ENCODE measurements at regions not wholly inside any gene's neighbourhood (a gene's known extent, or its start where the extent isn't known, plus 50 kb on each side); places are given as distances from the start of the nearest gene placed in this dataset.
A peak's percentile ranks its signal among the peaks of the same experiment; 100 is the strongest.

GRCh38 chr11:95608093-95608492 is 181.5 kb downstream of the FAM76B start:
- Mint-ChIP-seq H3K27ac (peak overlapping the region in 2 of 3 experiments; percentile 1 to 58; a peak in 4 of 7 replicates), H3K4me1 (peaks cover 18 to 19% of the 10 kb centered on the region in 2 experiments), H3K27me3 (ENCODE audit: low read depth) (no peaks in the 10 kb centered on the region), H3K4me3 (no peak overlapping the region), H3K36me3 (ENCODE audit: insufficient read depth in 1 of 3, low read depth in 3 of 3) (no peaks in the 10 kb centered on the region; a peak in 1 of 7 replicates), H3K9me3 (no peaks in the 10 kb centered on the region)
- H2BK120ac ChIP-seq (ENCODE audit: low read depth, low read length, poor library complexity, severe bottlenecking): no peak overlapping the region
- H3K23me2 ChIP-seq (ENCODE audit: insufficient read length, low read depth, low read length, poor library complexity, severe bottlenecking): no peaks in the 10 kb centered on the region
- no peaks in the 10 kb centered on the region for H3K79me2 ChIP-seq (ENCODE audit: insufficient read depth, low read length)
- H3K27ac ChIP-seq (ENCODE audit: insufficient read length, low read depth, low read length): no peak overlapping the region
- H3K56ac ChIP-seq (ENCODE audit: insufficient read length, low read depth, low read length): no peak overlapping the region
- no peak overlapping the region for H3K4me2 ChIP-seq (ENCODE audit: insufficient read depth, insufficient read length, low read length)
- H2BK5ac ChIP-seq (ENCODE audit: insufficient read length, low read length): no peak overlapping the region
- no peak overlapping the region for H3T11ph ChIP-seq (ENCODE audit: low read length)
- H2BK15ac ChIP-seq (ENCODE audit: low read depth, low read length): no peak overlapping the region
- H3K4ac ChIP-seq (ENCODE audit: low read depth, low read length): no peak overlapping the region
- H3K9me3 ChIP-seq (ENCODE audit: control insufficient read depth, low read depth, low read length): no peaks in the 10 kb centered on the region
- H4K8ac ChIP-seq (replicated peaks; ENCODE audit: insufficient read length, low read depth, low read length): no peak overlapping the region
- no peak overlapping the region for H3K18ac ChIP-seq (ENCODE audit: insufficient read length, low read depth, low read length)
- no CpG with 5 or more reads among the region's 1 CpG for WGBS (ENCODE audit: extremely low coverage, insufficient read length, low lambda C conversion rate)
- H3K27me3 ChIP-seq (ENCODE audit: insufficient read depth, low read length): no peaks in the 10 kb centered on the region
- H4K5ac ChIP-seq (ENCODE audit: insufficient read length, low read depth, low read length): no peak overlapping the region
- no peak overlapping the region for H4K91ac ChIP-seq (ENCODE audit: insufficient read length, low read depth, low read length)
- H3K23ac ChIP-seq (ENCODE audit: insufficient read length, low read depth, low read length): no peak overlapping the region
- no peak overlapping the region for H2BK12ac ChIP-seq (ENCODE audit: insufficient read length, low read depth, low read length)
- H3K79me1 ChIP-seq (ENCODE audit: insufficient read depth, low read depth, low read length, poor library complexity, severe bottlenecking): no peaks in the 10 kb centered on the region
- no peaks in the 10 kb centered on the region for H4K20me1 ChIP-seq (ENCODE audit: control insufficient read depth, insufficient read depth, insufficient read length)
- peak overlapping the region; percentile 85 for H2AFZ ChIP-seq (ENCODE audit: low read length)
- H2AK5ac ChIP-seq (ENCODE audit: insufficient read length, low read length): no peak overlapping the region
- H3K9ac ChIP-seq (ENCODE audit: extremely low read depth, insufficient read length, low read length): no peak overlapping the region
- H2BK20ac ChIP-seq (ENCODE audit: low read depth, low read length, poor library complexity, severe bottlenecking): no peak overlapping the region
- no peak for TF ChIP-seq CTCF (conservative IDR thresholded peaks at IDR 0.05)
- DNase-seq: no peak
- no peaks in the 10 kb centered on the region for H3K4me1 ChIP-seq (ENCODE audit: insufficient read depth, low read length)
- H3K14ac ChIP-seq (ENCODE audit: insufficient read depth, low read length): no peak overlapping the region
